ENCODE measurements at regions not wholly inside any gene's neighbourhood (a gene's known extent, or its start where the extent isn't known, plus 50 kb on each side); places are given as distances from the start of the nearest gene placed in this dataset.
A peak's percentile ranks its signal among the peaks of the same experiment; 100 is the strongest.

GRCh38 chr13:50071379-50071778 is 56.1 kb downstream of the KCNRG start:
- Histone ChIP-seq H3K9me3 (ENCODE audit: control insufficient read depth in 2 of 2, low read length in 2 of 2) (no peaks in the 10 kb centered on the region), H3K36me3 (ENCODE audit: control insufficient read depth in 2 of 2, insufficient read depth in 2 of 2, low read length in 2 of 2) (peaks cover 0 to 6% of the 10 kb centered on the region in 2 donors), H3K27me3 (ENCODE audit: control insufficient read depth in 1 of 2, insufficient read depth in 2 of 2, low read length in 2 of 2) (no peaks in the 10 kb centered on the region), H3K27ac (ENCODE audit: low read length) (no peak overlapping the region), H3K9ac (ENCODE audit: low read length in 2 of 2) (no peak overlapping the region), H3K4me1 (ENCODE audit: control insufficient read depth, insufficient read depth, low read length) (no peaks in the 10 kb centered on the region), H3K4me3 (ENCODE audit: low read length in 2 of 2) (peak overlapping the region; percentile 9 to 32)

- Histone ChIP-seq H3K9ac (ENCODE audit: low read length in 2 of 2) (no peak overlapping the region), H3K9me3 (ENCODE audit: control insufficient read depth in 2 of 2, low read length in 2 of 2) (no peaks in the 10 kb centered on the region), H3K4me1 (ENCODE audit: control insufficient read depth, insufficient read depth, low read length) (no peaks in the 10 kb centered on the region), H3K4me3 (ENCODE audit: low read length in 2 of 2) (no peak overlapping the region), H3K36me3 (ENCODE audit: control insufficient read depth in 2 of 2, insufficient read depth in 2 of 2, low read length in 2 of 2) (peaks cover 0 to under 1% of the 10 kb centered on the region in 2 donors), H3K27me3 (ENCODE audit: control insufficient read depth in 1 of 2, insufficient read depth in 2 of 2, low read length in 2 of 2) (no peaks in the 10 kb centered on the region), H3K27ac (ENCODE audit: low read length) (no peak overlapping the region)
Observed at GRCh38 chr13:50072676-50073075, 57.4 kb downstream of the KCNRG start.

- Histone ChIP-seq H3K27ac (ENCODE audit: low read length) (no peak overlapping the region), H3K9me3 (ENCODE audit: control insufficient read depth in 2 of 2, low read length in 2 of 2) (no peaks in the 10 kb centered on the region), H3K27me3 (ENCODE audit: control insufficient read depth in 1 of 2, insufficient read depth in 2 of 2, low read length in 2 of 2) (no peaks in the 10 kb centered on the region), H3K4me1 (ENCODE audit: control insufficient read depth, insufficient read depth, low read length) (no peaks in the 10 kb centered on the region), H3K36me3 (ENCODE audit: control insufficient read depth in 2 of 2, insufficient read depth in 2 of 2, low read length in 2 of 2) (no peaks in the 10 kb centered on the region), H3K4me3 (ENCODE audit: low read length in 2 of 2) (no peak overlapping the region), H3K9ac (ENCODE audit: low read length in 2 of 2) (no peak overlapping the region)
Observed at GRCh38 chr13:50073340-50073739, 58.1 kb downstream of the KCNRG start.

GRCh38 chr13:50074843-50075242 is 59.6 kb downstream of the KCNRG start:
- H3K9me3 ChIP-seq (ENCODE audit: control insufficient read depth in 2 of 2, low read length in 2 of 2): no peaks in the 10 kb centered on the region
- H3K9ac ChIP-seq (ENCODE audit: low read length in 2 of 2): no peak overlapping the region
- H3K36me3 ChIP-seq (ENCODE audit: control insufficient read depth in 2 of 2, insufficient read depth in 2 of 2, low read length in 2 of 2): no peaks in the 10 kb centered on the region
- no peak overlapping the region for H3K4me3 ChIP-seq (ENCODE audit: low read length in 2 of 2)
- no peaks in the 10 kb centered on the region for H3K4me1 ChIP-seq (ENCODE audit: control insufficient read depth, insufficient read depth, low read length)
- no peaks in the 10 kb centered on the region for H3K27me3 ChIP-seq (ENCODE audit: control insufficient read depth in 1 of 2, insufficient read depth in 2 of 2, low read length in 2 of 2)
- H3K27ac ChIP-seq (ENCODE audit: low read length): no peak overlapping the region

- no peak overlapping the region for H3K9ac ChIP-seq (ENCODE audit: low read length in 2 of 2)
- H3K27me3 ChIP-seq (ENCODE audit: control insufficient read depth in 1 of 2, insufficient read depth in 2 of 2, low read length in 2 of 2): no peaks in the 10 kb centered on the region
- H3K9me3 ChIP-seq (ENCODE audit: control insufficient read depth in 2 of 2, low read length in 2 of 2): no peaks in the 10 kb centered on the region
- no peaks in the 10 kb centered on the region for H3K36me3 ChIP-seq (ENCODE audit: control insufficient read depth in 2 of 2, insufficient read depth in 2 of 2, low read length in 2 of 2)
- H3K4me3 ChIP-seq (ENCODE audit: low read length in 2 of 2): no peak overlapping the region
- H3K27ac ChIP-seq (ENCODE audit: low read length): no peak overlapping the region
- H3K4me1 ChIP-seq (ENCODE audit: control insufficient read depth, insufficient read depth, low read length): no peaks in the 10 kb centered on the region
Observed at GRCh38 chr13:50075619-50076097, 60.4 kb downstream of the KCNRG start.

GRCh38 chr13:50077431-50077830 is 62.2 kb downstream of the KCNRG start:
- no peaks in the 10 kb centered on the region for H3K9me3 ChIP-seq (ENCODE audit: control insufficient read depth in 2 of 2, low read length in 2 of 2)
- H3K27me3 ChIP-seq (ENCODE audit: control insufficient read depth in 1 of 2, insufficient read depth in 2 of 2, low read length in 2 of 2): no peaks in the 10 kb centered on the region
- H3K27ac ChIP-seq (ENCODE audit: low read length): no peak overlapping the region
- H3K4me3 ChIP-seq (ENCODE audit: low read length in 2 of 2): no peak overlapping the region
- H3K9ac ChIP-seq (ENCODE audit: low read length in 2 of 2): no peak overlapping the region
- peaks cover 5% of the 10 kb centered on the region for H3K4me1 ChIP-seq (ENCODE audit: control insufficient read depth, insufficient read depth, low read length)
- H3K36me3 ChIP-seq (ENCODE audit: control insufficient read depth in 2 of 2, insufficient read depth in 2 of 2, low read length in 2 of 2): no peaks in the 10 kb centered on the region

- peak overlapping the region in 1 of 2 donors; percentile 31 for H3K4me3 ChIP-seq (ENCODE audit: low read length in 2 of 2)
- no peaks in the 10 kb centered on the region for H3K9me3 ChIP-seq (ENCODE audit: control insufficient read depth in 2 of 2, low read length in 2 of 2)
- H3K36me3 ChIP-seq (ENCODE audit: control insufficient read depth in 2 of 2, insufficient read depth in 2 of 2, low read length in 2 of 2): no peaks in the 10 kb centered on the region
- peak overlapping the region in 1 of 2 donors; percentile 23 for H3K9ac ChIP-seq (ENCODE audit: low read length in 2 of 2)
- H3K27me3 ChIP-seq (ENCODE audit: control insufficient read depth in 1 of 2, insufficient read depth in 2 of 2, low read length in 2 of 2): no peaks in the 10 kb centered on the region
- peak overlapping the region; percentile 26 for H3K27ac ChIP-seq (ENCODE audit: low read length)
- peaks cover 8% of the 10 kb centered on the region for H3K4me1 ChIP-seq (ENCODE audit: control insufficient read depth, insufficient read depth, low read length)
Observed at GRCh38 chr13:50078231-50078894, 63.1 kb downstream of the KCNRG start.

- Histone ChIP-seq H3K9ac (ENCODE audit: low read length in 2 of 2) (peak overlapping the region; percentile 22 to 66), H3K36me3 (ENCODE audit: control insufficient read depth in 2 of 2, insufficient read depth in 2 of 2, low read length in 2 of 2) (no peaks in the 10 kb centered on the region), H3K27ac (ENCODE audit: low read length) (peak overlapping the region; percentile 26), H3K4me1 (ENCODE audit: control insufficient read depth, insufficient read depth, low read length) (peaks cover 8% of the 10 kb centered on the region), H3K27me3 (ENCODE audit: control insufficient read depth in 1 of 2, insufficient read depth in 2 of 2, low read length in 2 of 2) (no peaks in the 10 kb centered on the region), H3K9me3 (ENCODE audit: control insufficient read depth in 2 of 2, low read length in 2 of 2) (no peaks in the 10 kb centered on the region), H3K4me3 (ENCODE audit: low read length in 2 of 2) (peak overlapping the region in 1 of 2 donors; percentile 88)
Observed at GRCh38 chr13:50078895-50079654, 63.8 kb downstream of the KCNRG start.

GRCh38 chr13:50079655-50080202 is 64.5 kb downstream of the KCNRG start:
- Histone ChIP-seq H3K27me3 (ENCODE audit: control insufficient read depth in 1 of 2, insufficient read depth in 2 of 2, low read length in 2 of 2) (no peaks in the 10 kb centered on the region), H3K9ac (ENCODE audit: low read length in 2 of 2) (peak overlapping the region; percentile 66 to 71), H3K27ac (ENCODE audit: low read length) (peak overlapping the region; percentile 81), H3K36me3 (ENCODE audit: control insufficient read depth in 2 of 2, insufficient read depth in 2 of 2, low read length in 2 of 2) (no peaks in the 10 kb centered on the region), H3K9me3 (ENCODE audit: control insufficient read depth in 2 of 2, low read length in 2 of 2) (no peaks in the 10 kb centered on the region), H3K4me3 (ENCODE audit: low read length in 2 of 2) (peak overlapping the region; percentile 71 to 88), H3K4me1 (ENCODE audit: control insufficient read depth, insufficient read depth, low read length) (peaks cover 8% of the 10 kb centered on the region)

- H3K9me3 ChIP-seq (ENCODE audit: control insufficient read depth in 2 of 2, low read length in 2 of 2): no peaks in the 10 kb centered on the region
- no peaks in the 10 kb centered on the region for H3K36me3 ChIP-seq (ENCODE audit: control insufficient read depth in 2 of 2, insufficient read depth in 2 of 2, low read length in 2 of 2)
- H3K4me3 ChIP-seq (ENCODE audit: low read length in 2 of 2): peak overlapping the region; percentile 71 to 88
- H3K27me3 ChIP-seq (ENCODE audit: control insufficient read depth in 1 of 2, insufficient read depth in 2 of 2, low read length in 2 of 2): no peaks in the 10 kb centered on the region
- H3K4me1 ChIP-seq (ENCODE audit: control insufficient read depth, insufficient read depth, low read length): peaks cover 8% of the 10 kb centered on the region
- peak overlapping the region; percentile 66 to 71 for H3K9ac ChIP-seq (ENCODE audit: low read length in 2 of 2)
- peak overlapping the region; percentile 81 for H3K27ac ChIP-seq (ENCODE audit: low read length)
Observed at GRCh38 chr13:50080203-50080910, 65.1 kb downstream of the KCNRG start.
